ENCODE measurements at regions not wholly inside any gene's neighbourhood (a gene's known extent, or its start where the extent isn't known, plus 50 kb on each side); places are given as distances from the start of the nearest gene placed in this dataset.

- TF ChIP-seq RNF2 (IDR thresholded peaks at IDR 0.05; ENCODE audit: borderline replicate concordance, low read depth, low read length, missing control alignments, poor library complexity, severe bottlenecking) (no peak), YY1 (IDR thresholded peaks at IDR 0.05; ENCODE audit: low read depth, low read length) (no peak), BRCA1 (IDR thresholded peaks at IDR 0.05; ENCODE audit: low read depth, low read length) (no peak), TAF7 (optimal IDR thresholded peaks at IDR 0.05; ENCODE audit: borderline replicate concordance, low read depth, low read length) (no peak), MAX (IDR thresholded peaks at IDR 0.05) (no peak), CTCF (IDR thresholded peaks at IDR 0.05; ENCODE audit: control extremely low read depth in 1 of 3, insufficient read depth in 1 of 3, low read depth in 1 of 3, low read length in 3 of 3) (no peak), SAP30 (IDR thresholded peaks at IDR 0.05; ENCODE audit: insufficient read depth, insufficient replicate concordance, low read length) (no peak), JUN (IDR thresholded peaks at IDR 0.05; ENCODE audit: low read depth, low read length) (no peak), TCF12 (IDR thresholded peaks at IDR 0.05; ENCODE audit: low read depth, low read length) (no peak), HDAC6 (IDR thresholded peaks at IDR 0.05; ENCODE audit: low read depth, low read length) (no peak), CHD2 (IDR thresholded peaks at IDR 0.05; ENCODE audit: low read length) (no peak), HDAC2 (IDR thresholded peaks at IDR 0.05; ENCODE audit: borderline replicate concordance in 1 of 2, low read depth in 2 of 2, low read length in 2 of 2) (no peak), SP1 (IDR thresholded peaks at IDR 0.05; ENCODE audit: low read depth, low read length) (no peak), TEAD4 (IDR thresholded peaks at IDR 0.05; ENCODE audit: low read depth, low read length) (no peak)
Measured at GRCh38 chr16:8251727-8252126, 338.6 kb downstream of the TMEM114 start (continued).
